Smooth muscle cell (in vitro differentiated cells): ENCODE measurements at regions not wholly inside any gene's neighbourhood (a gene's known extent, or its start where the extent isn't known, plus 50 kb on each side); places are given as distances from the start of the nearest gene placed in this dataset.
A peak's percentile ranks its signal among the peaks of the same experiment; 100 is the strongest.

Experiments used
- DNase-seq: peaks from one replicate; lab custom pipeline; 2025; ENCODE audit not compliant: unreplicated experiment; lab: John Stamatoyannopoulos, UW
- H2AFZ ChIP-seq: fragments of 200-600 bp; sonication (generic); 2 replicates; pipeline ENCODE4 v1.6.0; 2016; ENCODE audit warnings: antibody characterized with exemption, low read depth, mild to moderate bottlenecking
- H3F3A ChIP-seq: fragments of 200-600 bp; sonication (generic); 2 replicates; pipeline ENCODE4 v1.6.0; 2017; ENCODE audit warnings: antibody characterized with exemption, low read depth
- H3K27ac ChIP-seq: fragments of 200-600 bp; sonication (generic); 2 replicates; pipeline ENCODE4 v1.5.1; 2016; ENCODE audit warnings: low read depth, mild to moderate bottlenecking
- H3K27me3 ChIP-seq: fragments of 200-600 bp; sonication (generic); 2 replicates; pipeline ENCODE4 v1.6.1; 2016; ENCODE audit warnings: low read depth, mild to moderate bottlenecking
- H3K36me3 ChIP-seq: fragments of 200-600 bp; sonication (generic); 2 replicates; pipeline ENCODE4 v1.5.1; 2016; ENCODE audit warnings: low read depth
- H3K4me1 ChIP-seq: fragments of 200-600 bp; sonication (generic); 2 replicates; pipeline ENCODE4 v1.5.1; 2016; ENCODE audit warnings: low read depth
- H3K4me2 ChIP-seq: fragments of 200-600 bp; sonication (generic); 2 replicates; pipeline ENCODE4 v1.6.0; 2016; ENCODE audit warnings: mild to moderate bottlenecking
- H3K4me3 ChIP-seq: fragments of 200-600 bp; sonication (generic); 2 replicates; pipeline ENCODE4 v1.5.1; 2016; ENCODE audit warnings: mild to moderate bottlenecking
- H3K79me2 ChIP-seq: fragments of 200-600 bp; sonication (generic); 2 replicates; pipeline ENCODE4 v1.6.0; 2016; ENCODE audit warnings: low read depth, mild to moderate bottlenecking
- H3K9ac ChIP-seq: fragments of 200-600 bp; sonication (generic); 2 replicates; pipeline ENCODE4 v1.6.0; 2016; ENCODE audit warnings: low read depth
- H3K9me3 ChIP-seq: fragments of 200-600 bp; sonication (generic); replicated peaks from 2 replicates; pipeline ENCODE4 v1.5.1; 2016; ENCODE audit warnings: low read depth
- H4K20me1 ChIP-seq: fragments of 200-600 bp; sonication (generic); 2 replicates; pipeline ENCODE4 v1.6.0; 2016; ENCODE audit warnings: low read depth
- CTCF ChIP-seq: fragments of 200-600 bp; sonication (generic); IDR thresholded peaks from 2 replicates; pipeline ENCODE4 v1.5.1; 2017; ENCODE audit warnings: borderline replicate concordance, mild to moderate bottlenecking, antibody characterized with exemption; ENCODE audit not compliant: insufficient read depth, poor library complexity, severe bottlenecking
- WGBS: methylation state at CpG from one replicate; pipeline ENCODE4 v1.1.7; 2016; ENCODE audit warnings: low lambda C conversion rate; 5-methylcytosine and 5-hydroxymethylcytosine counted together

- TF ChIP-seq CTCF = no peak
- no peaks in the 10 kb centered on the region for H3K27me3 ChIP-seq
- peaks cover 33% of the 10 kb centered on the region for H3K4me1 ChIP-seq
- no peaks in the 10 kb centered on the region for H3K79me2 ChIP-seq
- no peak overlapping the region for H3K9ac ChIP-seq
- no peaks in the 10 kb centered on the region for H3K9me3 ChIP-seq
- H2AFZ ChIP-seq = no peak overlapping the region
- WGBS = 95% methylated on average over 1 of the region's 1 CpG
- no peak overlapping the region for H3K4me3 ChIP-seq
- peaks cover 13% of the 10 kb centered on the region for H3F3A ChIP-seq
- no peak overlapping the region for H3K27ac ChIP-seq
- no peaks in the 10 kb centered on the region for H4K20me1 ChIP-seq
- H3K36me3 ChIP-seq = no peaks in the 10 kb centered on the region
- no peak overlapping the region for H3K4me2 ChIP-seq
- no peak for DNase-seq
Observed at GRCh38 chr5:125578551-125578950, 832.1 kb upstream of the ZNF608 start.

- H4K20me1 ChIP-seq = no peaks in the 10 kb centered on the region
- no peak overlapping the region for H2AFZ ChIP-seq
- H3K4me3 ChIP-seq = no peak overlapping the region
- H3K27ac ChIP-seq = no peak overlapping the region
- WGBS = 88% methylated on average over 5 of the region's 5 CpGs
- H3K36me3 ChIP-seq = no peaks in the 10 kb centered on the region
- H3K9ac ChIP-seq = no peak overlapping the region
- no peaks in the 10 kb centered on the region for H3K79me2 ChIP-seq
- no peak overlapping the region for H3K4me2 ChIP-seq
- peaks cover 13% of the 10 kb centered on the region for H3F3A ChIP-seq
- no peaks in the 10 kb centered on the region for H3K27me3 ChIP-seq
- H3K9me3 ChIP-seq = no peaks in the 10 kb centered on the region
- TF ChIP-seq CTCF = no peak
- peaks cover 36% of the 10 kb centered on the region for H3K4me1 ChIP-seq
- DNase-seq = no peak
Observed at GRCh38 chr5:125579182-125579581, 832.7 kb upstream of the ZNF608 start.

GRCh38 chr5:125581311-125581710 is 834.9 kb upstream of the ZNF608 start:
- no peak overlapping the region for H3K4me3 ChIP-seq
- H3F3A ChIP-seq = peaks cover 5% of the 10 kb centered on the region
- no peaks in the 10 kb centered on the region for H3K27me3 ChIP-seq
- H3K79me2 ChIP-seq = no peaks in the 10 kb centered on the region
- no peak overlapping the region for H3K4me2 ChIP-seq
- no peaks in the 10 kb centered on the region for H4K20me1 ChIP-seq
- no peaks in the 10 kb centered on the region for H3K9me3 ChIP-seq
- TF ChIP-seq CTCF = no peak
- no peak overlapping the region for H2AFZ ChIP-seq
- H3K36me3 ChIP-seq = no peaks in the 10 kb centered on the region
- peaks cover 18% of the 10 kb centered on the region for H3K4me1 ChIP-seq
- H3K27ac ChIP-seq = no peak overlapping the region
- H3K9ac ChIP-seq = no peak overlapping the region
- DNase-seq = no peak

- H3K9me3 ChIP-seq = no peaks in the 10 kb centered on the region
- H3K27me3 ChIP-seq = no peaks in the 10 kb centered on the region
- DNase-seq = no peak
- no peaks in the 10 kb centered on the region for H3K79me2 ChIP-seq
- H3F3A ChIP-seq = peaks cover 5% of the 10 kb centered on the region
- H3K36me3 ChIP-seq = no peaks in the 10 kb centered on the region
- TF ChIP-seq CTCF = no peak
- no peak overlapping the region for H3K9ac ChIP-seq
- peaks cover 11% of the 10 kb centered on the region for H3K4me1 ChIP-seq
- 42% methylated on average over 1 of the region's 1 CpG for WGBS
- no peaks in the 10 kb centered on the region for H4K20me1 ChIP-seq
- peak overlapping the region; percentile 43 for H3K4me2 ChIP-seq
- no peak overlapping the region for H3K27ac ChIP-seq
- H2AFZ ChIP-seq = no peak overlapping the region
- no peak overlapping the region for H3K4me3 ChIP-seq
Observed at GRCh38 chr5:125582352-125582751, 835.9 kb upstream of the ZNF608 start.
